ENCODE measurements at regions not wholly inside any gene's neighbourhood (a gene's known extent, or its start where the extent isn't known, plus 50 kb on each side); places are given as distances from the start of the nearest gene placed in this dataset.
A peak's percentile ranks its signal among the peaks of the same experiment; 100 is the strongest.
"Not testable (repeated sequence)": the region's sequence is repeated elsewhere in the genome, so short reads cannot be mapped to it uniquely, and the experiment has no call there.

GRCh38 chrX:3550871-3551270 lies 162.6 kb downstream of the PRKX start:
- no peak overlapping the region for H3K9ac ChIP-seq (ENCODE audit: low read length in 2 of 2)
- H3K27ac ChIP-seq (ENCODE audit: low read length): no peak overlapping the region
- no peaks in the 10 kb centered on the region for H3K9me3 ChIP-seq (ENCODE audit: control insufficient read depth in 2 of 2, low read length in 2 of 2)
- peaks cover 0 to 3% of the 10 kb centered on the region in 2 donors for H3K27me3 ChIP-seq (ENCODE audit: control insufficient read depth in 1 of 2, insufficient read depth in 2 of 2, low read length in 2 of 2)
- no peak overlapping the region for H3K4me3 ChIP-seq (ENCODE audit: low read length in 2 of 2)
- H3K36me3 ChIP-seq (ENCODE audit: control insufficient read depth in 2 of 2, insufficient read depth in 2 of 2, low read length in 2 of 2): no peaks in the 10 kb centered on the region
- no peaks in the 10 kb centered on the region for H3K4me1 ChIP-seq (ENCODE audit: control insufficient read depth, insufficient read depth, low read length)

GRCh38 chrX:3550160-3550751 lies 163.2 kb downstream of the PRKX start:
- Histone ChIP-seq H3K27me3 (ENCODE audit: control insufficient read depth in 1 of 2, insufficient read depth in 2 of 2, low read length in 2 of 2) (peaks cover 0 to 3% of the 10 kb centered on the region in 2 donors), H3K4me1 (ENCODE audit: control insufficient read depth, insufficient read depth, low read length) (no peaks in the 10 kb centered on the region), H3K36me3 (ENCODE audit: control insufficient read depth in 2 of 2, insufficient read depth in 2 of 2, low read length in 2 of 2) (no peaks in the 10 kb centered on the region), H3K9me3 (ENCODE audit: control insufficient read depth in 2 of 2, low read length in 2 of 2) (no peaks in the 10 kb centered on the region), H3K4me3 (ENCODE audit: low read length in 2 of 2) (no peak overlapping the region), H3K9ac (ENCODE audit: low read length in 2 of 2) (no peak overlapping the region), H3K27ac (ENCODE audit: low read length) (no peak overlapping the region)

- Histone ChIP-seq H3K9me3 (ENCODE audit: control insufficient read depth in 2 of 2, low read length in 2 of 2) (no peaks in the 10 kb centered on the region), H3K4me3 (ENCODE audit: low read length in 2 of 2) (peak overlapping the region; percentile 4 to 44), H3K27ac (ENCODE audit: low read length) (no peak overlapping the region), H3K4me1 (ENCODE audit: control insufficient read depth, insufficient read depth, low read length) (no peaks in the 10 kb centered on the region), H3K27me3 (ENCODE audit: control insufficient read depth in 1 of 2, insufficient read depth in 2 of 2, low read length in 2 of 2) (peaks cover 0 to 3% of the 10 kb centered on the region in 2 donors), H3K36me3 (ENCODE audit: control insufficient read depth in 2 of 2, insufficient read depth in 2 of 2, low read length in 2 of 2) (no peaks in the 10 kb centered on the region), H3K9ac (ENCODE audit: low read length in 2 of 2) (no peak overlapping the region)
Observed at GRCh38 chrX:3549411-3549911, 164.0 kb downstream of the PRKX start.

GRCh38 chrX:3548765-3549391 lies 164.6 kb downstream of the PRKX start:
- Histone ChIP-seq H3K9me3 (ENCODE audit: control insufficient read depth in 2 of 2, low read length in 2 of 2) (no peaks in the 10 kb centered on the region), H3K4me1 (ENCODE audit: control insufficient read depth, insufficient read depth, low read length) (no peaks in the 10 kb centered on the region), H3K4me3 (ENCODE audit: low read length in 2 of 2) (peak overlapping the region; percentile 4 to 44), H3K36me3 (ENCODE audit: control insufficient read depth in 2 of 2, insufficient read depth in 2 of 2, low read length in 2 of 2) (no peaks in the 10 kb centered on the region), H3K27me3 (ENCODE audit: control insufficient read depth in 1 of 2, insufficient read depth in 2 of 2, low read length in 2 of 2) (peaks cover 0 to 3% of the 10 kb centered on the region in 2 donors), H3K9ac (ENCODE audit: low read length in 2 of 2) (no peak overlapping the region), H3K27ac (ENCODE audit: low read length) (no peak overlapping the region)

- Histone ChIP-seq H3K27ac (ENCODE audit: low read length) (no peak overlapping the region), H3K4me1 (ENCODE audit: control insufficient read depth, insufficient read depth, low read length) (no peaks in the 10 kb centered on the region), H3K27me3 (ENCODE audit: control insufficient read depth in 1 of 2, insufficient read depth in 2 of 2, low read length in 2 of 2) (peaks cover 0 to 3% of the 10 kb centered on the region in 2 donors), H3K9ac (ENCODE audit: low read length in 2 of 2) (no peak overlapping the region), H3K36me3 (ENCODE audit: control insufficient read depth in 2 of 2, insufficient read depth in 2 of 2, low read length in 2 of 2) (no peaks in the 10 kb centered on the region), H3K9me3 (ENCODE audit: control insufficient read depth in 2 of 2, low read length in 2 of 2) (no peaks in the 10 kb centered on the region), H3K4me3 (ENCODE audit: low read length in 2 of 2) (no peak overlapping the region)
Observed at GRCh38 chrX:3545901-3546300, 167.5 kb downstream of the PRKX start.

GRCh38 chrX:3541336-3541735 lies 172.1 kb downstream of the PRKX start:
- Histone ChIP-seq H3K4me1 (ENCODE audit: control insufficient read depth, insufficient read depth, low read length) (no peaks in the 10 kb centered on the region), H3K9me3 (ENCODE audit: control insufficient read depth in 2 of 2, low read length in 2 of 2) (no peaks in the 10 kb centered on the region), H3K4me3 (ENCODE audit: low read length in 2 of 2) (no peak overlapping the region), H3K27me3 (ENCODE audit: control insufficient read depth in 1 of 2, insufficient read depth in 2 of 2, low read length in 2 of 2) (no peaks in the 10 kb centered on the region), H3K27ac (ENCODE audit: low read length) (no peak overlapping the region), H3K36me3 (ENCODE audit: control insufficient read depth in 2 of 2, insufficient read depth in 2 of 2, low read length in 2 of 2) (no peaks in the 10 kb centered on the region), H3K9ac (ENCODE audit: low read length in 2 of 2) (no peak overlapping the region)

GRCh38 chrX:3540105-3540504 lies 173.3 kb downstream of the PRKX start:
- Histone ChIP-seq H3K27me3 (ENCODE audit: control insufficient read depth in 1 of 2, insufficient read depth in 2 of 2, low read length in 2 of 2) (no peaks in the 10 kb centered on the region), H3K4me3 (ENCODE audit: low read length in 2 of 2) (no peak overlapping the region), H3K27ac (ENCODE audit: low read length) (no peak overlapping the region), H3K9ac (ENCODE audit: low read length in 2 of 2) (no peak overlapping the region), H3K4me1 (ENCODE audit: control insufficient read depth, insufficient read depth, low read length) (no peaks in the 10 kb centered on the region), H3K36me3 (ENCODE audit: control insufficient read depth in 2 of 2, insufficient read depth in 2 of 2, low read length in 2 of 2) (no peaks in the 10 kb centered on the region), H3K9me3 (ENCODE audit: control insufficient read depth in 2 of 2, low read length in 2 of 2) (peaks cover 2 to 5% of the 10 kb centered on the region in 2 donors)

- Histone ChIP-seq H3K9me3 (ENCODE audit: control insufficient read depth in 2 of 2, low read length in 2 of 2) (peaks cover 2 to 17% of the 10 kb centered on the region in 2 donors), H3K4me3 (ENCODE audit: low read length in 2 of 2) (no peak overlapping the region), H3K4me1 (ENCODE audit: control insufficient read depth, insufficient read depth, low read length) (no peaks in the 10 kb centered on the region), H3K27me3 (ENCODE audit: control insufficient read depth in 1 of 2, insufficient read depth in 2 of 2, low read length in 2 of 2) (no peaks in the 10 kb centered on the region), H3K27ac (ENCODE audit: low read length) (no peak overlapping the region), H3K9ac (ENCODE audit: low read length in 2 of 2) (no peak overlapping the region), H3K36me3 (ENCODE audit: control insufficient read depth in 2 of 2, insufficient read depth in 2 of 2, low read length in 2 of 2) (no peaks in the 10 kb centered on the region)
Observed at GRCh38 chrX:3532581-3533085, 180.8 kb downstream of the PRKX start.

GRCh38 chrX:3531435-3531834 lies 182.0 kb downstream of the PRKX start:
- not testable (repeated sequence) for H3K9ac ChIP-seq (ENCODE audit: low read length in 2 of 2); H3K4me3 ChIP-seq (ENCODE audit: low read length in 2 of 2); H3K27ac ChIP-seq (ENCODE audit: low read length); H3K4me1 ChIP-seq (ENCODE audit: control insufficient read depth, insufficient read depth, low read length); H3K36me3 ChIP-seq (ENCODE audit: control insufficient read depth in 2 of 2, insufficient read depth in 2 of 2, low read length in 2 of 2); H3K27me3 ChIP-seq (ENCODE audit: control insufficient read depth in 1 of 2, insufficient read depth in 2 of 2, low read length in 2 of 2)
- peaks cover 2 to 17% of the 10 kb centered on the region in 2 donors for H3K9me3 ChIP-seq (ENCODE audit: control insufficient read depth in 2 of 2, low read length in 2 of 2)

- Histone ChIP-seq H3K9me3 (ENCODE audit: control insufficient read depth in 2 of 2, low read length in 2 of 2) (peaks cover 0 to 9% of the 10 kb centered on the region in 2 donors), H3K36me3 (ENCODE audit: control insufficient read depth in 2 of 2, insufficient read depth in 2 of 2, low read length in 2 of 2) (no peaks in the 10 kb centered on the region), H3K27ac (ENCODE audit: low read length) (no peak overlapping the region), H3K27me3 (ENCODE audit: control insufficient read depth in 1 of 2, insufficient read depth in 2 of 2, low read length in 2 of 2) (no peaks in the 10 kb centered on the region), H3K4me3 (ENCODE audit: low read length in 2 of 2) (no peak overlapping the region), H3K4me1 (ENCODE audit: control insufficient read depth, insufficient read depth, low read length) (no peaks in the 10 kb centered on the region), H3K9ac (ENCODE audit: low read length in 2 of 2) (no peak overlapping the region)
Observed at GRCh38 chrX:3529466-3530010, 183.1 kb upstream of the MXRA5 start.

GRCh38 chrX:3527811-3528210 lies 181.4 kb upstream of the MXRA5 start:
- Histone ChIP-seq H3K4me3 (ENCODE audit: low read length in 2 of 2) (no peak overlapping the region), H3K9ac (ENCODE audit: low read length in 2 of 2) (no peak overlapping the region)

More at GRCh38 chrX:3527811-3528210, 181.4 kb upstream of the MXRA5 start:
- Histone ChIP-seq H3K27ac (ENCODE audit: low read length) (no peak overlapping the region), H3K9me3 (ENCODE audit: control insufficient read depth in 2 of 2, low read length in 2 of 2) (no peaks in the 10 kb centered on the region), H3K27me3 (ENCODE audit: control insufficient read depth in 1 of 2, insufficient read depth in 2 of 2, low read length in 2 of 2) (no peaks in the 10 kb centered on the region), H3K4me1 (ENCODE audit: control insufficient read depth, insufficient read depth, low read length) (no peaks in the 10 kb centered on the region), H3K36me3 (ENCODE audit: control insufficient read depth in 2 of 2, insufficient read depth in 2 of 2, low read length in 2 of 2) (no peaks in the 10 kb centered on the region)
